CD4-positive, alpha-beta T cell (primary cell): ENCODE measurements at regions not wholly inside any gene's neighbourhood (a gene's known extent, or its start where the extent isn't known, plus 50 kb on each side); places are given as distances from the start of the nearest gene placed in this dataset.

ENCODE experiments used
- ATAC-seq: fragments of 200-7000 bp; cut with Tn5 transposase; one replicate; pipeline ENCODE4 v1.10.0; 2022; ENCODE audit warnings: mild to moderate bottlenecking; ENCODE audit not compliant: poor library complexity
- CTCF ChIA-PET: fragments of 350-600 bp; sonication (Branson Sonifier 250); formaldehyde crosslinking; loops from one replicate; lab custom pipeline; 2021; ENCODE audit warnings: antibody characterized with exemption, inconsistent platforms; lab: Charles Lee
- POLR2A ChIA-PET: fragments of 350-600 bp; sonication (Branson Sonifier 250); formaldehyde crosslinking; loops from one replicate; lab custom pipeline; 2021; ENCODE audit warnings: antibody characterized with exemption, inconsistent platforms; lab: Charles Lee
- DNase-seq, 14 experiments: peaks; one replicate each; pipeline ENCODE4 v3.0.0-alpha.2; 2013 to 2020; ENCODE audit warnings: mixed read lengths in 2 of 14
- H3K27ac ChIP-seq, 2 donors: one replicate each; pipeline versions ENCODE4 v1.5.1 to v1.7.0; 2013; ENCODE audit warnings: low read length in 2 of 2, low read depth in 1 of 2, mild to moderate bottlenecking in 1 of 2
- H3K27me3 ChIP-seq, 2 experiments: 1 replicate in 1 of 2; 2 replicates in 1 of 2; pipeline versions ENCODE4 v1.6.1 to v1.7.0; 2013; ENCODE audit warnings: low read length in 2 of 2, control low read depth in 1 of 2, mild to moderate bottlenecking in 1 of 2, moderate library complexity in 1 of 2; ENCODE audit not compliant: insufficient read depth in 2 of 2, control insufficient read depth in 1 of 2
- H3K36me3 ChIP-seq: one replicate; pipeline ENCODE4 v1.6.1; 2013; ENCODE audit warnings: low read length, control low read depth; ENCODE audit not compliant: insufficient read depth
- H3K4me1 ChIP-seq: one replicate; pipeline ENCODE4 v1.6.1; 2013; ENCODE audit warnings: low read length, control low read depth; ENCODE audit not compliant: insufficient read depth
- H3K4me3 ChIP-seq: one replicate; pipeline ENCODE4 v1.5.1; 2013; ENCODE audit warnings: mild to moderate bottlenecking, low read length, moderate library complexity
- H3K9me3 ChIP-seq, 2 experiments: 1 replicate in 1 of 2; 2 replicates in 1 of 2; pipeline versions ENCODE4 v1.6.1 to v1.7.0; 2013; ENCODE audit warnings: low read length in 2 of 2, mild to moderate bottlenecking in 2 of 2, control low read depth in 1 of 2, moderate library complexity in 1 of 2; ENCODE audit not compliant: control insufficient read depth in 1 of 2, insufficient read depth in 1 of 2
- H3K27ac Mint-ChIP-seq: one replicate; pipeline ENCODE4 v1.8.0; 2020; ENCODE audit warnings: mixed read lengths
- H3K27me3 Mint-ChIP-seq: one replicate; pipeline ENCODE4 v1.8.0; 2021; ENCODE audit warnings: mixed read lengths
- H3K36me3 Mint-ChIP-seq: one replicate; pipeline ENCODE4 v1.8.0; 2021; ENCODE audit warnings: low read depth, mixed read lengths
- H3K4me1 Mint-ChIP-seq: one replicate; pipeline ENCODE4 v1.8.0; 2021; ENCODE audit warnings: low read depth, mixed read lengths
- H3K4me3 Mint-ChIP-seq: one replicate; pipeline ENCODE4 v1.8.0; 2020; ENCODE audit warnings: mild to moderate bottlenecking, mixed read lengths
- H3K9me3 Mint-ChIP-seq: one replicate; pipeline ENCODE4 v1.8.0; 2020; ENCODE audit warnings: mixed read lengths
- intact Hi-C, 2 experiments: fragments of 100-400 bp; cut with DNase I in 1 of 2; cut with micrococcal nuclease in 1 of 2; formaldehyde crosslinking; loops; one replicate each; pipeline versions ENCODE4 v1.15.1 to v1.9.0; 2023 to 2025; cut with DNase I, micrococcal nuclease
- TF ChIP-seq, protein P1 (sequence below): fragments of 200-600 bp; IDR thresholded peaks from one replicate; pipeline ENCODE4 v1.8.0; 2022; ENCODE audit warnings: antibody characterized with exemption, mild to moderate bottlenecking

- ChIA-PET POLR2A (no interaction called here), CTCF (interaction anchor here (1.1 to 1.2 kb wide), 2 partner anchors 481 to 615 kb away, joined by 3 to 5 read pairs; partner anchors contain the start of gene KANSL1)
- no peaks in the 10 kb centered on the region for H3K9me3 Mint-ChIP-seq
- intact Hi-C loops, result no loop called here
- peaks cover 44% of the 10 kb centered on the region for H3K4me1 Mint-ChIP-seq
- Histone ChIP-seq H3K27me3 (no peaks in the 10 kb centered on the region), H3K4me3 (no peak overlapping the region), H3K27ac (no peak overlapping the region), H3K9me3 (no peaks in the 10 kb centered on the region), H3K4me1 (peaks cover 52% of the 10 kb centered on the region), H3K36me3 (peaks cover 62% of the 10 kb centered on the region)
- TF ChIP-seq, protein P1, sequence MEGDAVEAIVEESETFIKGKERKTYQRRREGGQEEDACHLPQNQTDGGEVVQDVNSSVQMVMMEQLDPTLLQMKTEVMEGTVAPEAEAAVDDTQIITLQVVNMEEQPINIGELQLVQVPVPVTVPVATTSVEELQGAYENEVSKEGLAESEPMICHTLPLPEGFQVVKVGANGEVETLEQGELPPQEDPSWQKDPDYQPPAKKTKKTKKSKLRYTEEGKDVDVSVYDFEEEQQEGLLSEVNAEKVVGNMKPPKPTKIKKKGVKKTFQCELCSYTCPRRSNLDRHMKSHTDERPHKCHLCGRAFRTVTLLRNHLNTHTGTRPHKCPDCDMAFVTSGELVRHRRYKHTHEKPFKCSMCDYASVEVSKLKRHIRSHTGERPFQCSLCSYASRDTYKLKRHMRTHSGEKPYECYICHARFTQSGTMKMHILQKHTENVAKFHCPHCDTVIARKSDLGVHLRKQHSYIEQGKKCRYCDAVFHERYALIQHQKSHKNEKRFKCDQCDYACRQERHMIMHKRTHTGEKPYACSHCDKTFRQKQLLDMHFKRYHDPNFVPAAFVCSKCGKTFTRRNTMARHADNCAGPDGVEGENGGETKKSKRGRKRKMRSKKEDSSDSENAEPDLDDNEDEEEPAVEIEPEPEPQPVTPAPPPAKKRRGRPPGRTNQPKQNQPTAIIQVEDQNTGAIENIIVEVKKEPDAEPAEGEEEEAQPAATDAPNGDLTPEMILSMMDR, result no peak
- no peaks in the 10 kb centered on the region for H3K27me3 Mint-ChIP-seq
- ATAC-seq, result no peak
- H3K4me3 Mint-ChIP-seq, result no peak overlapping the region
- H3K27ac Mint-ChIP-seq, result no peak overlapping the region
- DNase-seq, result no peak
- peaks cover 41% of the 10 kb centered on the region for H3K36me3 Mint-ChIP-seq
Observed at GRCh38 chr17:45577571-45578279, 87.2 kb upstream of the PLEKHM1 start.

DNA sequence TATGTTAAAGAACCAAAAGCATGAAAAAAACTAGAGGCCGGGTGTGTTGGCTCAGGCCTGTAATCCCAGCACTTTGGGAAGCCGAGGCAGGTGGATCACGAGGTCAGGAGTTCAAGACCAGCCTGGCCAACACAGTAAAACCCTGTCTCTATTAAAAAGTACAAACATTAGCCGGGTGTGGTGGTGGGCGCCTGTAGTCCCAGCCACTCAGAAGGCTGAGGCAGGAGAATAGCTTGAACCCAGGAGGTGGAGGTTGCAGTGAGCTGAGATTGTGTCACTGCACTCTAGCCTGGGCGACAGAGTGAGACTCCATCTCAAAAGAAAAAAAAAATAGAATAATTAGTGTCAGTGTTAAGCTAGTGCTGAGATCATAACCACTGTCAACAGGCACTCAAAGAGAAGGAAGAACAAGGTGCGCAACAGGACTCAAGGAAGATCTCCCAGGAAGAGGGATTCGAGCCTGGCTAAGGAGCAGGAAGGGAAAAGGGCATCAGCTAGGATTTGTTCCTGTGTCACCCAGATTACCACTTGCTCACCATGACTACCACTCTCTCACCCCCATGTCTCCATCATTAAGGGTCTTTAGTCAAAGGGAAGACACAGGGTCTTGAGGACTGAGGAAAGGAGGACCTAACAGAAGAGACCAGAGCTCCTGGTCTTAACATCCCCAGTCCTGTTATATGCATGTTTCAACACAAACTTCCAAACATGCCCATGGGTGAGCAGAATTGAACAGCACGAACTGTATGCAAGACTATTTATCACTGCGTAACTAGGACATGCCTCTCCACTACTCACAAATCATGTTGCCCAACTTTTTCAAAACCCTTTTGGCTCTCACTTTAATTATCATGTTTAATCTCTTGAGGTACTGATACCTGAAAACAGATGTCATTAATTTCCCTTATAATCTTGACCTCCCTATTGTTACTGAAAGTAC is 88.3 kb upstream of the PLEKHM1 start:
- Histone ChIP-seq H3K27me3 (no peaks in the 10 kb centered on the region), H3K4me1 (peaks cover 61% of the 10 kb centered on the region), H3K27ac (no peak overlapping the region), H3K9me3 (no peaks in the 10 kb centered on the region), H3K36me3 (peaks cover 58% of the 10 kb centered on the region), H3K4me3 (no peak overlapping the region)
- Mint-ChIP-seq H3K36me3 (peaks cover 46% of the 10 kb centered on the region), H3K27ac (peak overlapping the region; percentile 44), H3K9me3 (no peaks in the 10 kb centered on the region), H3K4me1 (peaks cover 55% of the 10 kb centered on the region), H3K27me3 (no peaks in the 10 kb centered on the region), H3K4me3 (no peak overlapping the region)
- TF ChIP-seq, protein P1, result no peak
- CTCF ChIA-PET, result interaction anchor here (1.1 to 1.2 kb wide), 2 partner anchors 479 to 614 kb away, joined by 3 to 5 read pairs; partner anchors contain the start of gene KANSL1
- POLR2A ChIA-PET, result no interaction called here
- no peak for ATAC-seq
- no peak for DNase-seq
- intact Hi-C loops, result no loop called here

GRCh38 chr17:45579529-45580495 is 89.3 kb upstream of the PLEKHM1 start:
- DNase-seq (no peak), ATAC-seq (no peak)
- intact Hi-C loops, result loop anchor here in 1 of 2 experiments (5.0 kb wide), 1 partner anchor 353 kb away; no protein-coding TSS in a partner anchor
- TF ChIP-seq, protein P1, result no peak
- H3K36me3 Mint-ChIP-seq, result peaks cover 48% of the 10 kb centered on the region
- no peaks in the 10 kb centered on the region for H3K27me3 Mint-ChIP-seq
- no peak overlapping the region for H3K4me3 Mint-ChIP-seq
- H3K27ac ChIP-seq, result no peak overlapping the region
- H3K4me1 ChIP-seq, result peaks cover 66% of the 10 kb centered on the region
- peak overlapping the region; percentile 44 for H3K27ac Mint-ChIP-seq
- peaks cover 55% of the 10 kb centered on the region for H3K36me3 ChIP-seq
- CTCF ChIA-PET, result no interaction called here
- H3K27me3 ChIP-seq, result no peaks in the 10 kb centered on the region
- peaks cover 59% of the 10 kb centered on the region for H3K4me1 Mint-ChIP-seq
- no peaks in the 10 kb centered on the region for H3K9me3 Mint-ChIP-seq
- POLR2A ChIA-PET, result no interaction called here
- no peaks in the 10 kb centered on the region for H3K9me3 ChIP-seq
- no peak overlapping the region for H3K4me3 ChIP-seq
